ENCODE measurements at regions not wholly inside any gene's neighbourhood (a gene's known extent, or its start where the extent isn't known, plus 50 kb on each side); places are given as distances from the start of the nearest gene placed in this dataset.

DNA sequence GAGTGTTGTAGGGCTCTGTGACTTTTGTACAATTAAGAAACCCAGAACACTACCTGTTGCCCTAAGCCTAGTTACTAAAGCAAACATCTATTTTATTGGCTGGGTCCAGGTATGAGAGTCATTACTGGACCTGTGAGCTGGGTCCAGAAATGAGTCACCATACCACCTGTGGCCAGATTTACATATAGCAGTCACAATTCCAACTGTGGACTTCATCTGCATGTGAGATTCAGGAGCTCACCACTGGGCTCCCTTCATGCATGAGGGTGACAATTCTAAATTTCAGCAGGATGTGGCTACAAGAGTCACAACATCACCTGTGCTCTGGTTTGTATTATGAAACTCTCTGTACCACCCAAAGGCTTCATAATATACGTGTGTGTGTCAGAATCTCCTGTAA is 2038.0 kb downstream of the TP53TG3F start:
- DNase-seq (ENCODE audit: low read depth in 2 of 2), result no peak

DNA sequence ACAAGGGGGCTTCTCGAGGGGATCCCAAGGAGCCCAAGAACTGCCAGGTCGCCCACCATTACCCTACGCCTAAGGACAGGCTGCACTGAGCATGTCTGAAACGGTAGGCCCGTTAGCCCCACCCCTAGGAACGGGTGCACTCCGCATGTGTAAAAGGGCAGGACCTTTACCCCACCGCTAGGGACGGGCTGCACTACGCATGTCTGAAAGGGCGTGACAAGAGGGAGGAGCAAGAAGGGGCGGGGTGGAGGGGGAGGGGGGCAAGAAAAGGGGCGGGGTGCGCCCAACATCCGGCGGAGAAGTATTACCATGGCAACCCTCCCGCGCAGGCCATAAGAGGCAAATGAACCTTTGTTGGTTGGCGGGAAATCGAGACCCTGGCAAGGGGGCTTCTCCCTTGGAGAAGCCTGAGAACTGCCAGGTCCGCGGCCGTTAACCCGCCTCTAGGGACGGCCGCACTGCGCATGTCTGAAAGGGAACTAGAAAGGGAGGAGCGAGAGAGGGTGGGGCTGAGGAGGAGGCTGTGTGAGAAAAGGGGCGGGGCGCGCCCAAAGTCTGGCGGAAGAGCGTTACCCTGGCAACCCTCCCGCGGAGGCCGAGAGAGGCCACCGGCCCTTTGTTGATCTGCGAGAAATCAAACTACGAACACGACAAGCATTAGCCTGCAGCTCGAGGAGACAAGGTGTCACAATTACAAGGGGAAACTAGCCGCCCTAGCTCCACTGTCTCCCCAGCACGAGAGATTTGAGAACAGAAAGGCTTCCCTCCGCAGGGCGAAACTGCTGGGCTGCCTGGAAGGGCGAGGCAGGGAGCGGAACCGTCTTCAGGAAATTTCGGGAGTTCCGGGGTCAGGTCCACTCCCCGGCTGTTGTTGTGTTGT is 2046.8 kb downstream of the TP53TG3F start:
- DNase-seq (ENCODE audit: low read depth in 2 of 2), result no peak

- DNase-seq (ENCODE audit: low read depth in 2 of 2), result no peak
These were observed 2047.4 kb downstream of the TP53TG3F start for GRCh38 chr16:35506898-35507194.

GRCh38 chr16:35510701-35511100 is 2051.3 kb downstream of the TP53TG3F start:
- no peak for DNase-seq (ENCODE audit: low read depth in 2 of 2)

- DNase-seq (ENCODE audit: low read depth in 2 of 2), result no peak
These were observed 2057.1 kb downstream of the TP53TG3F start for GRCh38 chr16:35516551-35516950.

- no peak for DNase-seq (ENCODE audit: low read depth in 2 of 2)
These were observed 2057.6 kb downstream of the TP53TG3F start for GRCh38 chr16:35516971-35517370.

- DNase-seq (ENCODE audit: low read depth in 2 of 2), result no peak
These were observed 2064.6 kb downstream of the TP53TG3F start for GRCh38 chr16:35523991-35524390.

- no peak for DNase-seq (ENCODE audit: low read depth in 2 of 2)
These were observed 2066.7 kb downstream of the TP53TG3F start for GRCh38 chr16:35525979-35526590.

GRCh38 chr16:35532576-35532975 is 2073.2 kb downstream of the TP53TG3F start:
- DNase-seq (ENCODE audit: low read depth in 2 of 2), result no peak

DNA sequence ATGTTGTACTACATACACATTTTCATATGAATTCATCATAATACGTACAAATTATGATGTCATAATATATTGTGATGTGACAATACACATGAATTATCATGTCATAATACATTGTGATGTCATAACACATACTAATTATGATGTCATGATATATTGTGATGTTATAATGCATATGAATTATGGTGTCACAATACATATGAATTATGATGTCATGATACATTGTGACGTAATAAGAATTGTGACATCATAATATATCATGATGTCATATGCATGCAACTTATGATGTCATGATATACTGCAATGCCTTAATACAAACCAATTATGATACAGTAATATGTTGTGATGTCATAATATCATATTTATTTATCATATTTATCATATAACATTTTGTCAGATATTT is 2074.3 kb downstream of the TP53TG3F start:
- DNase-seq (ENCODE audit: low read depth in 2 of 2), result no peak

- DNase-seq (ENCODE audit: low read depth in 2 of 2), result no peak
These were observed 2084.1 kb downstream of the TP53TG3F start for GRCh38 chr16:35543486-35543885.

- DNase-seq (ENCODE audit: low read depth in 2 of 2), result no peak
These were observed 2093.4 kb downstream of the TP53TG3F start for GRCh38 chr16:35552763-35553162.

DNA sequence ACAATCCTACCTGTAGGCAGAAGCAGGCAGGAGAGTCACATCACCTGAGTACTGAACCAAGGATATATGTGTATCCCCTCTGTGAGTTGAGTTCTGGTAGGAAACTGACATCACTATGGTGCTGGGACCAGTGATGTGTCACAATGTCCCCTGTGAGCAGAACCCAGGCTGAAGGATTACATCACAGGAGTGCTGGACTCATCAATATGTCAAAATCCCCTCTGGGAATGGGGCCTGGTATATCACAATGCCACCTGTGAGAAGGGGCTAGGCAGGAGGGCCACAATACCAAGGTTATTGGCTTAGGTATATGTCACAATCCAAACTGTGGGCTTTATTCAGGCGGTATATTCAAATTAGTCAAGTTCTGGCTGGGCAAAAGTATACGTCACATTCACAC is 2098.3 kb downstream of the TP53TG3F start:
- no peak for DNase-seq (ENCODE audit: low read depth in 2 of 2)

GRCh38 chr16:35559911-35560636 is 2100.7 kb downstream of the TP53TG3F start:
- no peak for DNase-seq (ENCODE audit: low read depth in 2 of 2)

GRCh38 chr16:35560637-35560984 is 2101.2 kb downstream of the TP53TG3F start:
- no peak for DNase-seq (ENCODE audit: low read depth in 2 of 2)

- no peak for DNase-seq (ENCODE audit: low read depth in 2 of 2)
These were observed 2101.9 kb downstream of the TP53TG3F start for GRCh38 chr16:35561346-35561745.

DNA sequence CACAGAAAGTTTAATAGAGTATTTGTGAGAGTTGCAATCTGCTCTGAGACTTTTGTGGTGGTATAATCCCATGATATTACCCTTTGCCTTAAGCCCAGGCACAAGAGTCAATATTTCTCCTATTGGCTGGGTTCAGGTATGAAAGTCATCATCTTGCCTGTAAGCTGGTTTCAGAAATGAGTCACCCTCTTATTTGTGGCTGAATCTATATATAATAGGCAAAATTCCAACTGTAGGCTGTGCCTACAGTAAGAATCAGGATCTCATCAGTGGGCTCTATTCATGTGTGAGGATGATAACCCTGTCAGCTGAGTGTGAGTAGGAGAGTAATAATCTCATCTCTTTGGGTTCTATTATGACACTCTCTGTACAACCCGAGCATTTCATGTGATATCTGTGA is 2103.1 kb downstream of the TP53TG3F start:
- no peak for DNase-seq (ENCODE audit: low read depth in 2 of 2)

- DNase-seq (ENCODE audit: low read depth in 2 of 2), result no peak
These were observed 2103.5 kb downstream of the TP53TG3F start for GRCh38 chr16:35562919-35563318.

DNA sequence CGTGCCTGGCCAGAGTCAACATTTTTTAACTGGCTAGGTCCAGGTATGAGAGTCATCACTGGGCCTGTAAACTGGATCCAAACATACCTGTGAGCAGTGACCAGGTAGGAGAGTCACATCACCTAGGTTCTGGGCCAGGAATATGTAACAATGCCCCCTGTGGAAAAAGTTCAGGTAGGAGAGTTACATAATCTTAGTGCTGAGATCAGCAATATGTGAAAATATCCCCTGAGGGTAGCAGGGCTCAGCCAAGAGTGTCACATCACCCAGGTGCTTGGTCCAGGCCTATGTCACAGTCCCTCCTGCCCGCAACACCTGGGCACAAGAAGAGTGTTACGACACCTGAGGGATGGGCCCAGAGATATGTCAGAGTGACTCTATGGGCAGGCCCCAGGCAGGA is 2104.7 kb downstream of the TP53TG3F start:
- DNase-seq (ENCODE audit: low read depth in 2 of 2), result no peak

DNA sequence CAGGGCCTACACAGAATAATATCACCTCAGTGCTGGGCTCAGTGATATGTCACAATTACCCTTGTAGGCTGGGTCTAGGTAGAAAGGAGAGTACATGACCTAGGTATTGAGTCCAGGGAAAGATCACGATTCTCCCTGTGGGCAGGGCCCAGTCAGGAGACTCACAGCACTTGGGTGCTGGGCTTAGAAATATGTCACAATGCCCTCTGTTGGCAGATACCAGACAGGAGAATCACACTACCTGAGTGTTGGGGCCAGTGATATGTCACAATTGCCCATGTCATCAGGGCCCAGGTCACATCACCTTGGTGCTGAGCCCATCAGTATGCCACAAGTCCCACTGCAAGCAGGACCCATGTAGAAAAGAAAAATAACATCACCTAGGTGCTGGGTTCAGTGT is 2105.5 kb downstream of the TP53TG3F start:
- DNase-seq (ENCODE audit: low read depth in 2 of 2), result no peak

- no peak for DNase-seq (ENCODE audit: low read depth in 2 of 2)
These were observed 2106.2 kb downstream of the TP53TG3F start for GRCh38 chr16:35565626-35566025.

- no peak for DNase-seq (ENCODE audit: low read depth in 2 of 2)
These were observed 2110.0 kb downstream of the TP53TG3F start for GRCh38 chr16:35569413-35569812.

DNA sequence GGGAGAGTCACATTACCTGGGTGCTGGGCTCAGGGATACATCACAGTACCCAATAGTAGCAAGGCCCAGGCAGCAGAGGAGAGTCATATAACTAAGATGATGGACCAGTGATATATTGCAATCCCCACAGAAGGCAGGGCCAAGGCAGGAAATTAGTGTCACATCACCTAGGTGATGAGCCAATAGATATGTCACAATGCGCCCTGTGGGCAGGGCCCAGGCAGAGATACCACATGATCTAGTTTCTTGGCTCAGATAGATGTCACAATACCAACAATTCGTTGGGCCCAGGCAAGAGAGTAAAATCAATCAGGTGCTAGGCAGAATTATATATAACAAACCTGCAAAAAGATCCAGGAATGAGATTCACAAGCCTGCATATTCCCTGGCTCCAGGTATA is 2111.5 kb downstream of the TP53TG3F start:
- no peak for DNase-seq (ENCODE audit: low read depth in 2 of 2)
